GM19035 (cell line): ENCODE measurements at regions not wholly inside any gene's neighbourhood (a gene's known extent, or its start where the extent isn't known, plus 50 kb on each side); places are given as distances from the start of the nearest gene placed in this dataset.
"Not testable (repeated sequence)": the region's sequence is repeated elsewhere in the genome, so short reads cannot be mapped to it uniquely, and the experiment has no call there.

ENCODE experiments used
- ATAC-seq: cut with Tn5 transposase; IDR thresholded peaks from one replicate; pipeline ENCODE4 v1.9.1; 2021; ENCODE audit not compliant: unreplicated experiment

DNA sequence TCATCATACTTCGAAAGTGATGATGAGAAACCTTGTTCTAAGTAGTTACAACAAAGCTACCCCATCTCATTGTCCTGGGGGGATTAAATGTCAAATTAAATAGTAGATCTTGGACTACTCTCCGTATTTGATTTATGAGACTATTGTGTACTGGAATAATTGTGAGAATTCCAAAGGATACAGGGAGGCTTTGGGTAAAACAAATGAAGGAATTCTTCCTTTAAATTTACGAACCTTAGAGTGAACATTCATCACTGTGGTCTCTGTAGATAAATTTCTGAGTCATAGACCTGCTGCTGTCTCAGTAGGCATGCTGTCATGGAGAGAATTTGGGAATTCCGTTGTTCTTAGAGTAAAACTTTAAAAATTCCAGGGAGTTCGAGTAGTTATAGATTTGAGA, 836.2 kb downstream of the DNAH5 start:
- ATAC-seq: no peak

DNA sequence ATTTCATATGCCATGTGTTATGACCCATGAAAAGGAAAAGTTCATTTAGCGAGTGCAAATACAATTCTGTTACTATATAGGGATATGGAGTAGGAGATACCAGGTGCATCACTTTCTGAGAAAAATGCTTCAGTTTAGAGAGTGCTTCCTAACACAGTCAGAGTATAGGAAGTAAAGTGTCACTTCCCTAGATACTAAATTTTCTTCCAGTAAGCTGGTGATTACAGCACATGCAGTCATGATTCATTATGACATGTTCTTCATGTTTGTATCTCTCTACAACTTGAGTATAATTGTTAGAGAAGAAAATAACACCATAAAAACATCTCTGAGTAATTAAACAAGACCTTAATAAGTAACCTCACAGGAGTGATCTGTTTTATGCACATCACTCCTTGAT, 837.0 kb downstream of the DNAH5 start:
- no peak for ATAC-seq

DNA sequence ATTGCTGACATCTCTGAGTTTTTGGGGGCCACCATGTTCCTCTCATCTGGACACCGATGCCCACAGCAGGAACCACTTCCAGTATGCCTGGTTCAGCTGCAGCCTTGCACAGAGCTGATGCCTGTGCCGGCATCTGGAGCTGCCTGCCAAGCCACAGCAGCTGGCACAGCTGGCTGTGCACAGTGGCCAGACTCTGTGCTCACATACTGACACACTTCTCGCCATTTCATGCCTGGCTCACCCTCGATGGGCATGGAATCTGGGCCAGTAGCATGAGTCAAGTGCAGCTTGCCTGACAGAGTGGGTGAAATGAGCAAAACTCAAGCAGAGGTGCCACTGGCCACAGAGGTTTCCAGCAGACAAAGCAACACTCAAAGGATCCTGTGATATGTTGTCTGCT, 863.4 kb downstream of the DNAH5 start:
- ATAC-seq: no peak

DNA sequence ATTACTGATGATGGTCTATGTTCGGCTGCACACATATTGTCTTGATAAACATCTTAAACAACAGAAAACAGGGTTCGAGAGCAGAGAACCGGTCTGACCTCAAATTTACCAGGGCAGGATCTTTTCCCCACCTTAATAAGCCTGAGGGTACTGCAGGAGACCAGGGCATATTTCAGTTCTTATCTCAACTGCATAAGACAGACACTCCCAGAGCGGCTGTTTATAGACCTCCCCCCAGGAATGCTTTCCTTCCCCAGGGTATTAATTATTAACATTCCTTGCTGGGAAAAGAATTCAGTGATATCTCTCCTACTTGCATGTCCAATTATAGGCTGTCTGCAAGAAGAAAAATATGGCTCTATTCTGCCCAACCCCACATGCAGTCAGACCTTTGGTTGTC, 871.6 kb downstream of the DNAH5 start:
- not testable (repeated sequence) for ATAC-seq

DNA sequence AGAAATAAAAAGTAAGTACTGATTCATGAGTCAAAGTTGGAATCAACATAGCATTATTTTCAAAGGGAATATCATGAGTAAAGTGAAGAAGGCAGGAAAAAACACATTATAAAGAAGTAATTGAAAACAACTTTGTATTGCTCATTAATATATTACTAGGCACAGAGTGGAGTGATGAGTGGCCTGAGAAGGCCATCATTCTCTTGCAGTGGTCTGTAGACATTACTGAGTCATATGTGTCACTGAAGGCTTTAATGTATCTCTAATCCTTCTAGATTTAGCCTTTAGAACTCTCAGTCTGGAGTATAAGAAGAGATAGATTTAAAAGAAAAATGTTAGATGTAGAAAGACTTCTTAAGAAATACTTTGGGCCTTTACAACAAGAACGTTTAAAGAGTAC, 881.4 kb downstream of the DNAH5 start:
- ATAC-seq: no peak

DNA sequence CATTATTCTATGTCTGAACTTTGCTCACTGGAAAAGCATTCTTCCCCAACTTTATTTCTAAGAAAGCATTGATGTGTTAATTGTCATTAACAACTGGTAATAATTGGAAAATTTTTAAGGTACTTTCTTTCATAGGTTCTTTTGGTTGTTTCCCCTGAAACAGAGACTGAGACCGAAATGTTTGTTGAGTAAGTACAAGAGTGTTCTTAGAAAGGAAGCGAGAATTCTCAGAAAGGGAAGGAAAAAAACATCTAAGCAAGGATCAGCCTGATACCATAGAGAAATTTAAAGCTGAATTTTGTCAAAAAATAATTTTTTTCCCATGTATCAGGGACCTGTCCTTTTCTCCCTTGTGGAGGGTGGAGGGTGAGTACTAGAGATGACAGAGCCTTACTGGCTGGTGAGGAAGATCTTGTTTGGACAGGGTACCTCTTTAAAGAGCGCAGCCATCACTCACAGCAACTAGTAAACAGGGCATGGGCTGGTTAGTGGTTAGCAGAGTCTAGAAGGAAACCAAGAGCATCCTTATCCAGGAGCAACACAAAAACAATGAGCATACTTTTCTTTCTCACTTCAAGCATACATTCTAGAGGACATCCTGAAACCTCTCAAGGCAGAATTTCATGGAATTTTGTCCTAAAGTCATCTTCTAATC, 898.5 kb downstream of the DNAH5 start:
- no peak for ATAC-seq

DNA sequence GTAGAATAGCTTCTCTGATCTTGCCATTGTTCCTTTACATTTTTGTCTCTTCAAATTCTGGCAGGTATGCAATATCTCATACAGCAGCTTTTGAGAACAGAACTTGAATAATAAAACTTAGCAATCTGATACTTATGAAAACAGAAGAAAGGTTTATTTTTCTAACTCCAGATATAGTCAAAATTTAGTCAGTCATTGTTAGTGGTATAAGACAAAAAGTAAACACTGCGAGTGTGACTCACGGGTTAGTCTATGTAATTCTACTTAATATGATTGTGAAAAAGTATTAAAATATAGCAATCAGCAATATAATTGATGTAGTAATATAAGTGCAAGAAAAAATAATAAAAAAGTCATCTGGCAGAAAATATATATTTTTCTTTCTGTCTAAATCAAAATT, 910.4 kb downstream of the DNAH5 start:
- ATAC-seq: no peak

DNA sequence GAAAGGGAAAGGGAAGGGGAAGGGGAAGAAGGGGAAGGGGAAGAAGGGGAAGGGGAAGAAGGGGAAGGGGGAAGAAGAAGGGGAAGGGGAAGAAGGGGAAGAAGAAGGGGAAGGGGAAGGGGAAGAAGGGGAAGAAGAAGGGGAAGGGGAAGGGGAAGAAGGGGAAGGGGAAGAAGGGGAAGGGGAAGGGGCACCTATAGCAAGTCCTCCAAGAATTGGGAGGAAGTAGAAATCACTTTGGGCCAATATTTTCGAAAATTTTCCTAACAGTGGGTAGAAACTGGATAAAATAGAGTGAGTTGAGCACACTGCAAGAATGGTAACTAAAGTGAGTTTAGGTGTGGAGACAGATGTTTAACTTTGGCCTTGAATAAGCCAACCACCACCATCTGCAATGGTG, 915.3 kb downstream of the DNAH5 start:
- no peak for ATAC-seq

DNA sequence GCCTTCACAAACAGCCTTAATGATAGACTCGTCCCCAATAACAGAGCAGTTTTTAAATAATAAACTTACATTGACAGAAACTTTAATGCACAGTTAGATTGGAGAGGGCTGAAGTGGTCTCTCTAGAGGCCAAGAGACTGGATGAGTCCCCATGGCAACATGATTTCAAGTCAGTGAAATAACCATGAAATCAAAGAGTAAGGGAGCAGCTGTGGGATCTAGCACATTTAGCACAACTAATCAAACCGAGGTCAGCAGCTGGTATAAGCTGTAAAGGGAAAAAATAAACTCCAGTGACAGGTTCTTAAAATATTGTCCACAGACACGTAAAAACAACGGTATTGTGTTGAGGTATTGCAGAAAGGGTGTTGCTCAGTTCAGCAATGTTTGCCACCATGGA, 916.6 kb downstream of the DNAH5 start:
- no peak for ATAC-seq

DNA sequence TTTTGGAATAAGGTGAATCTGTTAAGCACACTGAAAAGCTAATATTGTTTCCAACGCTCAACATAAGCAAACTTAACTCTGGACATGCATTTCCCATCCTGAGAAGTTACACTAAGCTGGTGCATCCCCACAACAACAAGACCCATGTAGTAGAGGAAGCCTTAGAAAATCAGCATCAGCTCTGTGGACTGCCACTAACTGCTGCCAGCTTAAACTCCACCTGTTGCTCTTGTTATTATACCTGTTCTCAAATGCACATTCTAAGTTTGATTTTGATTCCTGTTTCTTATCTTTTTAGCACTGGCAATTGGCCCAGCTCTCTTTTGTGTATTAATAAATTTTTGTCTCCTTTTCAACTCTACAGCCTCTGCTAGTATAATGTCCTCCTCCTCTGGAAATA, 924.8 kb downstream of the DNAH5 start:
- no peak for ATAC-seq

DNA sequence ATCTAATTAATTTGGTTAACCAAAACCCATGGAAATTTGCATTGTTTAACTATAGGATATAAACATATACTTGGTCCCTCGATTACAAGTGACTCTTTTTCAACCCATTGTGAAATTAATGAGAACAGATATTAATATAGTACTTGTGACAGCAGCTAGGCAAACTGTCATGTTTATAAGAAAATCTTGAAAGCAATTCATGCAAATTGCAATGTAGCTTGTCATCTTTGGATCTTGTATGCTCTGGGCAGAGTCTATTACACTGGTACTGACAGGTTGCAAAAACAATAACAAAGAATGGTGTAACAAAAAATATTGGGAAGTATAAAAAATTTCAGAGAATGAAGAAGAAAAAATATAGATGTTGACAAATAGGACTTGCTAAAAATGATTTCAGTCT, 941.0 kb downstream of the DNAH5 start:
- no peak for ATAC-seq

DNA sequence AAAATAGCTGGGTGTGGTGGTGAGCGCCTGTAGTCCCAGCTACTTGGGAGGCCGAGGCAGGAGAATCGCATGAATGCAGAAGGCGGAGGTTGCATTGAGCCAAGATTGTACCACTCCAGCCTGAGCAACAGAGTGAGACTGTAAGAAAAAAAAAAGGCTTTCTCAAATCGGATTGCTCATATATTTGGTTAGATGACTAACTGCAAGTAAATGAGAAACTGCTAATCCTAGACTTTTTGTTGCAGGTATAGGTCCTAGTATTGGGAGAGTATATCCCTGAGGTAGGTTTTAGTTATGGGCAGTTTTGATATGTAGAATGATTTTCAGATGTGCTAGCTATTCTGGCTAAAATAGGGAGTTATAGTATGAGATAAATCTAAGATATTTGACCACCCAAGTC, 944.8 kb downstream of the DNAH5 start:
- ATAC-seq: no peak

DNA sequence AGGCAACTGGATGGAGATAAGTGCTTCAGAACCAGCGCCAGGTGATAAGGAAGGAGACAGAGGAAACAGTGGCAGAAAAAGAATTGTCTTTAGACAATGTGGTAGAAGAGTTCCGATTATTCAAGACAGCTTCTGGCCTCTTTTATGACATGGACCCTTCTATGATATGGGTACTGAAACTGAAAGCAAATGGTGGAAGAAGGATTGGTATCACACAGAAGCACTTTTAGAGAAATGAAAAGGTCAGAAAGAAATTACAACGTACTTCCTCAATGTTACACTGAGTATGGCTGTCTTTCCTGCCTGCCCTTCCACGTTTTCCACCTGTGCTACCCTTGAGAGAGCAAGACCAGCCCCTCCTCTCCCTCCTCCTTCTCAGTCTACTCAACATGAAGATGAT, 959.3 kb downstream of the DNAH5 start:
- no peak for ATAC-seq

DNA sequence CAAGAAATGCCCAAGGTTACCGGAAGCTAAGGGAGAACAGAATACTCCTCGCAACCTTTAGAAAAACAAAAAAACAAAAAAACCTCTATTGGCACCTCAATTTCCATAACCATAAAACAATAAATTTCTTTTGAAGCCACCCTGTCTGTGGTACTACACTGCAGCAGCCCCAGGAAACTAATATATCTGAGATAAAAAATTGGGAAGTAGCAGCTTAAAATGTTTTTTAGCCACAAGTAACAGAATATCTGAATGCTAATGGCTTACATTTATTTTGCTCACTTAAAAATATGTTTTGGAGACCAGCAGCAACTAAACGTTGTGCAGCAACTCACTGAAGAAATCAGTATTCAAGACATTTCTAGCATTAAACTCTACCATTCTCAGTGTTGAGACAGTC, 969.6 kb downstream of the DNAH5 start:
- ATAC-seq: no peak

DNA sequence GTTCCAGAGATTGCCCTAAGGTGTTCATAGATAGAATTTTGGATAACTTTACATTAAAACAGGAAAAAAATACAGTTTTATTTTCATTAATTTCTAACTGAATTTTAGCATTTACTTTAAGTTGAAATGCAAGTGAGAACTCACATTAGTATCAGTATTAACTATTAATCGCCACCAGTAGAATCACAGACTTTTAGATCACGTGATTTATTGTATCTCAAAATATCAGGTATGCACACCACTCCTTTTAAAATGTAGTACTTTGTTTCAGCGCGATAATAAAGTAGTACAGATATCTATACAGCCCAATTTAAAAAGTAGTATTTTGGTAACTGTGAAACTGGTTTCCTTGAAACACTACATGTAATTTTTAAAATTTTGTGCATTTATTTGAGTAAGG, 978.7 kb downstream of the DNAH5 start:
- ATAC-seq: no peak

DNA sequence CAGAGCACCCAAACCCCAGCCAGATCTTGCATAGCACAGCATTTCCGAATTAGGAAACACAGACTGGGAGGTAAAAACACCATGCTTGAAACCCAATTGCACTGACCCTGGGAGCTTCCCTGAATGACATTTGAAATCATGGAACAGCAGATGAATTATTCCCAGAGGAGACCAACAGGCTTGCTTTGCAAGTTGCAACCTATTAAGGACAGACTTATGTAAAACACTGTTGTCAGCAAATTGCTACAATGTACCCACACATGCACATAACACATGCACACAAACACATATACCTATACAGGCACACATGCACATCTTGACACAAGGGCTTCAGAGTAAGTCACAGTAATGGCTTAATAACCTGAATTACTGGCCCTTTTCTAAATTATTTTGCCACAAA, 984.8 kb downstream of the DNAH5 start:
- no peak for ATAC-seq

DNA sequence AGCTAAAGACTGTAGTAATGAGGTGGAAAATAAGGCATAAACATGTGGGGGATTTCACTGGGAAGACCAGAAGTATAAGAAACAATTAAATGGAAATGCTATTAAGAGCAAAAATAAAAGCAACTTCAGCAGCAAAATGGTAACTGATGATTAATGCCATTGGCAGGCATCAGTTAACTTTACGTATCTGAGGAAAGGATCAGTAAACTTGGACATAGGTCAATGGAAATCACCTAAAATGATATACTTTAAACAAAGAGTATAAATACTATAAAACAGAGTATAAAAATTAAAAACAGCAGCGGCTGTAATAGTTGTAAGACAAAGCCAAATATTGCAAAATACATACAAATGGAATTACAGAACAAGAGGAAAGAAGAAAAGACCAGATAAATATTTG, 992.1 kb downstream of the DNAH5 start:
- no peak for ATAC-seq

DNA sequence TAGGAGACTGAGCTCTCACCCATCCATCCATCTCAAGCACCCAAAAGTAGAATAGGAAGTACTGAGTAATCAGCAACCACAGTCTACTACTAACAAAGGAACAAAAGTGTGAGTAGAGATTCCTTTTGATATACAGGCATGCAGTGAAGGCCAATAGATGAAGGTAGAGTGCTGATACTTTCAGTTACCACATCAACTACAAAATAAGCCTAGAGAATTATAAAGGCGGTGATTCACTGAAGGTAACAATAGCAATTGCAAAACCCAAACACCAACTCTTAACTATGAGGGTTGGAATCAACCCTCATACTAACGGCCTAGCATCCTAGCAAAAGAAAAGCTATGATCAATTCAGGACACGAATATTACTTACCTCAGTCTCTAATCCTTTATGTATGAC, 992.6 kb downstream of the DNAH5 start:
- no peak for ATAC-seq

DNA sequence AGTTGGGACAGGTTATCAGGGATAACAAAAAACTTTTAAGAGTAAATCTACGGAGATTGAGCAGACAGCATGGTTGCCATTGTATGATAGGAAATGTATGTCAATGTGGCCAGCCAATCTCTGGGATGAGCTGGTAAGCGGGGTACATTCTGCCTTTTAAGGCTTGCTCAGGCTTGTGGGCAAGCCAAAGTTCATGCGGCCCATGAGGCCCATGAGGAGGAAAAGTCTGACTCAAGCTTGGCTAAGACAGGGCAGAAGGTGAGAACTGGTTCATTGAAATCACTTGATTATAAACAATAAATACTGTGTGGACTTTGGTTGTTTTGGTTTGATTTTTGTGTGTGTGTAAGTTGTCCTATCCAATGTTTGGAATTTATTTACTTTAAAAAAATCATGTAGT, 997.1 kb downstream of the DNAH5 start:
- no peak for ATAC-seq

DNA sequence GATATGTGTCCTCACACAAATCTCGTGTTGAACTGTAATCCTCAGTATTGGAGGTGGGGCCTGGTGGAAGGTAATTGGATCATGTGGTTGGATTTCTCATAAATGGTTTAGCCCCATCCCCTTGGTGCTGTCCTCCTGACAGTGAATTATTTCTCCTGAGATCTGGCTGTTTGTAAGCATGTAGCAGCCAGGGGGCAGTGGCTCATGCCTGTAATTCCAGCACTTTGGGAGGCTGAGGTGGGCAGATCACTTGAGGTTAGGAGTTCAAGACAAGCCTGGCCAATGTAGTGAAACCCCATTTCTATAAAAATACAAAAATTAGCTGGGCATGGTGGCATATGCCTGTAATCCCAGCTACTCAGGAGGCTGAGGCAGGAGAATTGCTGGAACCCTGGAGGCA, 999.0 kb downstream of the DNAH5 start:
- ATAC-seq: not testable (repeated sequence)

DNA sequence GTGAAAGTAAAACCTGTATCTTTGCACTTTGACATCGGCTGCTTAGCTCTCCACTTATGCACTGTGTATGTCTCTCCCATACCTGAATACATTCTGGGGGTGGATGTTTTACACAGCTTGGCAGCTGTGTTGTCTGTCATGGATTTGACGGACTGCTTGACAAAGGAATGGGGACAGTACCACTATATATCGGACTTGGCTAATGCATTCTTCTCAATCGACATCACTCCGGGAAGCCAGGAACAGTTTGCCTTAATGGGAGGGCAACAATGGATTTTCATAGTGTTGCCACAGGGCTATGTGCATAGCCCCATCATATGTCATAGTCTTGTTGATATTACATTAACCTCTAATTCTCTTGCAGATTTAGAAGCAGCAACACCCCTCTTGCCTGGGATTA, 1008.3 kb downstream of the DNAH5 start:
- ATAC-seq: no peak

DNA sequence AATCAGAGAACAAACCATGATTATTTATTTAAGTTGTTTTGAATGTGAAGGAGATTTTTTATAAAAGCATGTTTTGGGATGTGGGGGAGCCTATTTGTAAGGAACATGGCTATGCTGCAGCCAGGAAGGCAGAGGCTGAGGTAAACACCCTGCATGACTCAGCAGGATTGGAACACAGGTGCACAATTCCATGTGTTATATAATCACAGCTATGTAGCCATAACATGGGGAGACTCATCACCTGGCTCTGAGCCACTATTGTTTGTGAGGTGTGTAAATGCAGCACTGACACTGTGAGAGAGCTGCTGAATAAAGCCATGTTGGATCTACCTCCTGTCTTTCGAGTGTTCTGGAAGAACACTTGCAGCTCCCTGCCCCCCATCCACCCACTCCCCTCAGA, 1009.8 kb downstream of the DNAH5 start:
- no peak for ATAC-seq

DNA sequence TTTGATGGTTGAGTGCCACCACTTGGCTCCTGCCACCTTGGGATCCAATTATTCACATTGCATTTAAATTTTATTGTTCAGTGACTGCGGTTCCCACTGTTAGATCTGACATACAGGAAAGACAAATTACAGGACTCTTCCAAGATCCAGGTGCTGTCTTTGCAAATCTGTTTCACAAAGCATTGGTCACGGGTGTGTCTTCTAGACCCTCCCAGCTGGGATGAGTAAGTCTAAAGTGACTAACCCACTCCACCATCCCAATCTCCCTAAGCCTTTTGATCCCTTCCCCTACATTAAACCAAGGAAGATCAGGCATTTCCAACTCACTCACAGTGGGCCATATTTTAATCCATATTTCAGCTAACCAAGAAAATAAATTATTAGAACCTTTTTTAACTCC, 1016.3 kb upstream of the CTNND2 start:
- no peak for ATAC-seq

DNA sequence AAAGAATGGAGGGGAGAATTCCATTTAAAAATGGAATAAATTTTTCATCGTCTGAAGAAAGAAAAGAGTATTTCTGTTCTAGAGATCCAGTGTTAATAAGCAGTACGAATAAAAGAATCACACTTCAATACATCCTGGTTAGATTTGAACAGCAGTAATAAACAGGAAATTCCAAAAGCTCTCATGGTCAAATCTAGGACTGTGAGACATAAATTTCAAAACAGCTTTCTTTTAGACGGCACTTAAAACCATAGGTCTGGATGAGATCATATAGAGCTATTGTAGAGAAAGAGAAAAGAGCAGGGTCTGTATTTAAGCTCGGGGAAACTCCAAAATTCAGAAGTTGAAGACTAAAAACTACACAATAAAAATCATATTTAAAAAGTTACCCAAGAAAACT, 1006.9 kb upstream of the CTNND2 start:
- ATAC-seq: no peak
